Endothelial cell of umbilical vein (primary cell): ENCODE measurements at regions not wholly inside any gene's neighbourhood (a gene's known extent, or its start where the extent isn't known, plus 50 kb on each side); places are given as distances from the start of the nearest gene placed in this dataset.

Source experiments
- CTCF ChIP-seq, 2 donors: IDR thresholded peaks; 1 replicate in 1 of 2; 2 replicates in 1 of 2; pipeline ENCODE4 v1.5.1; 2011; ENCODE audit warnings: low read length in 2 of 2, mild to moderate bottlenecking in 2 of 2, moderate library complexity in 2 of 2, control low read depth in 1 of 2, inconsistent platforms in 1 of 2, low read depth in 1 of 2; ENCODE audit not compliant: insufficient read depth in 1 of 2; ENCODE audit errors: extremely low read depth in 1 of 2
- EZH2 ChIP-seq: IDR thresholded peaks from 2 replicates; pipeline ENCODE4 v1.6.1; 2012; ENCODE audit warnings: borderline replicate concordance, low read depth, mild to moderate bottlenecking, moderate library complexity, low read length, inconsistent platforms; ENCODE audit not compliant: severe bottlenecking
- POLR2AphosphoS5 ChIP-seq: IDR thresholded peaks from 2 replicates; pipeline ENCODE4 v1.6.1; 2012; ENCODE audit warnings: low read depth, mild to moderate bottlenecking, control low read depth, low read length, moderate library complexity; ENCODE audit not compliant: insufficient read depth
- TF ChIP-seq, protein P1 (sequence below): IDR thresholded peaks from 2 replicates; pipeline ENCODE4 v1.6.1; 2011; ENCODE audit not compliant: insufficient read depth, insufficient read length

GRCh38 chr6:119671105-119671504 is 321.5 kb upstream of the MAN1A1 start:
- TF ChIP-seq POLR2AphosphoS5 = no peak
- TF ChIP-seq EZH2 = no peak
- TF ChIP-seq CTCF (IDR thresholded peaks at IDR 0.05; ENCODE audit: extremely low read depth in 1 of 2, insufficient read depth in 1 of 2, low read depth in 1 of 2, low read length in 2 of 2) = no peak
- TF ChIP-seq, protein P1, sequence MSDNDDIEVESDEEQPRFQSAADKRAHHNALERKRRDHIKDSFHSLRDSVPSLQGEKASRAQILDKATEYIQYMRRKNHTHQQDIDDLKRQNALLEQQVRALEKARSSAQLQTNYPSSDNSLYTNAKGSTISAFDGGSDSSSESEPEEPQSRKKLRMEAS = no peak
